GM12875 (cell line): ENCODE measurements at regions not wholly inside any gene's neighbourhood (a gene's known extent, or its start where the extent isn't known, plus 50 kb on each side); places are given as distances from the start of the nearest gene placed in this dataset.

Experiments used
- H3K4me3 ChIP-seq: one replicate; pipeline ENCODE4 v1.5.1; 2011; ENCODE audit warnings: low read depth, low read length, control low read depth
- CTCF ChIP-seq: IDR thresholded peaks from 2 replicates; pipeline ENCODE4 v1.5.1; 2011; ENCODE audit warnings: low read depth, mild to moderate bottlenecking, control low read depth, inconsistent platforms, low read length, moderate library complexity, borderline replicate concordance; ENCODE audit not compliant: insufficient read depth

DNA sequence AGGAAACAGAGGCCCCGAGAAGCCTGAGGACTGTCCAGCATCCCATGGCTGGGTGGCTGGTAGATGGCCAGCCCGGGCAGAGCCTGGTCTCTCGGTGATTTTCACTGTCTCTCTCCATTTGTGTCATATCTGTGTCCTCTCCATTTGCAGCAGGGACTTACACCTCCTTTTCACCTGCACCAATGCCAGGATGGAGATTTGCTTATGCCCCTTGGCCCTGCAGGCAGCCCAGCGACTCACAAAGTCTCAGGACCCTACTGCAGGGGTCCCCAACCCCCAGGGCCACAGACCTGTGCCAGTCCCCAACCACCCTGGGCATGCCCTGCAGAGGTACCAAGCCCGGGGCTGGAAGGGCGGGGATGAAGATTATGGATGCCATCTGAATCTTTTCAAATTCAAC, 201.6 kb downstream of the RHOU start:
- no peak overlapping the region for H3K4me3 ChIP-seq
- TF ChIP-seq CTCF = no peak

GRCh38 chr1:228937351-228937750, 202.1 kb downstream of the RHOU start:
- no peak overlapping the region for H3K4me3 ChIP-seq
- no peak for TF ChIP-seq CTCF

DNA sequence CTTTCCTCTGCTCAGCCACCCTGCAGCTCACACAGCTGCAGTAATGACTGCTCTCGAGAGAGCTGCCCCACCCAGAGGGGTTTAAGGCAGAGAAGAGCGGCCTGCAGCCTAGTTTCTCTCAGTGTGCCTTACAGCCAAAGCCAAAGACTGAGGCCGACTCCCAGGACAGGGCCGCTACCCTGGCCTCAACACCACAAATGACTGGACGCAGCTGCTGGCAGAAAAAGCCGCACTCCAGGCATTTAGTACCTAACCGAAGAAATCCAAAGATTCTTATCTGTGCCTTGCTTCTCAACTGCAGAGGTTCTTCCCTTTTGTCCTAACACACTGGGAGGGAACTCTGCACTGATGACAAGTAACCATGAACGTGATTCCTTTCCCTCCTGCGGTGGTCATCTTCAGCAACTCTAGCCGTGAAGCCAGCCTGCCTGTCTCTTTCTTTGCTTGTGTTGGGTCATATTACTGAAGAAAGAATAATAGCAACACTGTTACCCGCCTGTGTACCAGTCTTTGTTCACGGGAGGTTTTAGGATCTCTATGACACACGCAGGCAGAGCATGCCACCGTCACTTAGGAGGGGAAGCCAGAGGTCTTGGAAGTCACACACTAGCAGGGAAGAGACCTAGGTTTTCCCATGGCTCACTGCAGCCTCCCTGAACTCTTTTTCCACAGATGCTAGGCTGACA, 202.7 kb downstream of the RHOU start:
- no peak overlapping the region for H3K4me3 ChIP-seq
- no peak for TF ChIP-seq CTCF

DNA sequence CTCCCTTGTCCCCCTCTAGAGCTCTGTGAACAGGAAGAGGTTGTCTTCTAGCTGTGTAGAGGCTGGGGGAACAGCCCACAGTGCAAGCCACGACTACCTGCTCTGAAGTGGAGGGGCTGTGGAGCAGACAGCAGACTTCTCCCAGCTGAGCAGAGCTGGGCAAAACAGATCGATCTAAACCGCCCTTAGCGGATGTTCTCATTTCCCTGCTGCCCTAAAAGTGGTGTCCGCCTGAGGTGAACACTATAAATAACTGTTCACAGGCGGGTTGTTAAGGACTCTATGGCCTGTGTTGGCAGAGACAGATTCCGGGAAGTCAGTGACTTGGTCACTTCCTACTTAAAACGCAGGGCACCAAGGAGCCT, 203.2 kb downstream of the RHOU start:
- H3K4me3 ChIP-seq = no peak overlapping the region
- no peak for TF ChIP-seq CTCF

DNA sequence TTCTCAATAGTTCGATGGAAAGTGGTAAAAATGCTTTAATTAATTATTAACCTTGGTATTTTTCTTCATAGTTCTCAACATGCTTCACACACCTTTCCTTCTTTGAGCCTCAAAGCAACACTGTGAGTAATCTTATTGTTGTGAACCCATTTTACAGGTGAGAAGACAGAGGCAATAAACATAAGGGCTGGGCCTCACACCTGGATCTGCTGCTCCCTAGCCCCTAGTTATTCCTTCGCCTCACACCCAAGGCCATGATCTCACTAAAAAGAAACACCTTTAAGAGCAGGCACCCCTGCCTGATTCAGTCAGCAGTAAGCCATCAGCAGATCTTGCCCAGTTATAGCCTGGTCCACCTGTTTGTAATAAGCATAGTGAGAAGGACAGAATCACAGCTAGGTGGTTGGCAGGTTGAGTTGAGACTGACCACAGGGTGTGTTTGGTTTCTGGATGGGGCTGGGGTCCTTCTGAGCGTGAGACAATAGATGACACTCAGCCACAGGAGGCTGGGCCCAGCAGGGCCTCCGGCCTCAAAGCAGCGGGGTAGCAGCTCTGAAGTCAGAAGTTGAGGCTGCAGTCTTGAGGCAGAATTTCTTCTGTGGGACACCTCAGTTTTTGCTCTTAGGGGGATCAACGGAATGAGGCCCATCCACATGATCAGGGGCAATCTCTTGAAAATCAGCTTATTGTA, 203.9 kb downstream of the RHOU start:
- no peak overlapping the region for H3K4me3 ChIP-seq
- TF ChIP-seq CTCF = no peak

GRCh38 chr1:228939881-228940392, 204.7 kb downstream of the RHOU start:
- TF ChIP-seq CTCF = no peak

DNA sequence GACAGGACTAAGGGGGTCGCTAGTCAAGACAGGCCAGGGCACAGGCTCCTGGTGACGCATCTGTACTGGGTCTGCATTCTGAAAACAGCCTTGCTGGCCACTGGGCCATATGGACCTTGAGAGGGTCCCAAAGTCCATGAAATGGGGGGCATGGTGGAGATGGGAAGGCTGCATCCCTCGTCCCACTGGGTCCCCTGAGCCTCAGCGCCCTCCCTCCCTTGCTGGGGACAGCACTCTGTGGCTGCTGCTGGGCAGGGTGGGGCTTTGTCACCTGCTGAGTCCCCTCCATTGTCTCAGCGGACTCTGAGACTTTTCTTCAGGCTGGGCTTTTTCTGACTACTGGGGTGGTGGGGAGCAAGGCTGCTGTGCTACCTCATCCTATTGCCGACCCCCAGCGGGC, 205.2 kb downstream of the RHOU start:
- TF ChIP-seq CTCF = no peak
- no peak overlapping the region for H3K4me3 ChIP-seq

More at GRCh38 chr1:228939881-228940392, 204.7 kb downstream of the RHOU start:
- no peak overlapping the region for H3K4me3 ChIP-seq
